Mucosa of descending colon (tissue), 3 donors: ENCODE measurements at regions not wholly inside any gene's neighbourhood (a gene's known extent, or its start where the extent isn't known, plus 50 kb on each side); places are given as distances from the start of the nearest gene placed in this dataset.

Experiments
- ATAC-seq: fragments of 200-7000 bp; cut with Tn5 transposase; one replicate; pipeline ENCODE4 v1.9.1; 2020; ENCODE audit warnings: mild to moderate bottlenecking, moderate library complexity
- DNase-seq, 3 donors: peaks; one replicate each; pipeline ENCODE4 v3.0.0-alpha.2; 2020
- H3K36me3 ChIP-seq: fragments of 200-600 bp; one replicate; pipeline ENCODE4 v1.8.0; 2021; ENCODE audit warnings: low read depth, mild to moderate bottlenecking
- H3K4me1 ChIP-seq: fragments of 200-600 bp; one replicate; pipeline ENCODE4 v1.8.0; 2021; ENCODE audit warnings: low read depth, mild to moderate bottlenecking
- H3K4me3 ChIP-seq: fragments of 200-600 bp; one replicate; pipeline ENCODE4 v1.8.0; 2021; ENCODE audit warnings: mild to moderate bottlenecking
- H3K9me3 ChIP-seq: fragments of 200-600 bp; one replicate; pipeline ENCODE4 v1.8.0; 2021; ENCODE audit warnings: mild to moderate bottlenecking
- intact Hi-C, 2 donors: fragments of 100-400 bp; cut with DNase I in 1 of 2; cut with micrococcal nuclease in 1 of 2; formaldehyde crosslinking; loops; one replicate each; pipeline versions ENCODE4 v1.11.0 to v1.11.1; 2022; cut with DNase I, micrococcal nuclease
- TF ChIP-seq, protein P1 (sequence below): fragments of 200-600 bp; IDR thresholded peaks from one replicate; pipeline ENCODE4 v1.8.0; 2022; ENCODE audit warnings: antibody characterized with exemption, mild to moderate bottlenecking
- donor health status: DM: no; HTN: no; CAD: no; lungs with moderate emphysema.
- donor health status: DM: no; HTN: no; CAD: no.
- donor health status: DM: no; HTN: yes; CAD: no.

GRCh38 chr1:58287894-58288623, 258.5 kb downstream of the OMA1 start:
- intact Hi-C loops = no loop called here
- TF ChIP-seq, protein P1, sequence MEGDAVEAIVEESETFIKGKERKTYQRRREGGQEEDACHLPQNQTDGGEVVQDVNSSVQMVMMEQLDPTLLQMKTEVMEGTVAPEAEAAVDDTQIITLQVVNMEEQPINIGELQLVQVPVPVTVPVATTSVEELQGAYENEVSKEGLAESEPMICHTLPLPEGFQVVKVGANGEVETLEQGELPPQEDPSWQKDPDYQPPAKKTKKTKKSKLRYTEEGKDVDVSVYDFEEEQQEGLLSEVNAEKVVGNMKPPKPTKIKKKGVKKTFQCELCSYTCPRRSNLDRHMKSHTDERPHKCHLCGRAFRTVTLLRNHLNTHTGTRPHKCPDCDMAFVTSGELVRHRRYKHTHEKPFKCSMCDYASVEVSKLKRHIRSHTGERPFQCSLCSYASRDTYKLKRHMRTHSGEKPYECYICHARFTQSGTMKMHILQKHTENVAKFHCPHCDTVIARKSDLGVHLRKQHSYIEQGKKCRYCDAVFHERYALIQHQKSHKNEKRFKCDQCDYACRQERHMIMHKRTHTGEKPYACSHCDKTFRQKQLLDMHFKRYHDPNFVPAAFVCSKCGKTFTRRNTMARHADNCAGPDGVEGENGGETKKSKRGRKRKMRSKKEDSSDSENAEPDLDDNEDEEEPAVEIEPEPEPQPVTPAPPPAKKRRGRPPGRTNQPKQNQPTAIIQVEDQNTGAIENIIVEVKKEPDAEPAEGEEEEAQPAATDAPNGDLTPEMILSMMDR = no peak
- DNase-seq = no peak

DNA sequence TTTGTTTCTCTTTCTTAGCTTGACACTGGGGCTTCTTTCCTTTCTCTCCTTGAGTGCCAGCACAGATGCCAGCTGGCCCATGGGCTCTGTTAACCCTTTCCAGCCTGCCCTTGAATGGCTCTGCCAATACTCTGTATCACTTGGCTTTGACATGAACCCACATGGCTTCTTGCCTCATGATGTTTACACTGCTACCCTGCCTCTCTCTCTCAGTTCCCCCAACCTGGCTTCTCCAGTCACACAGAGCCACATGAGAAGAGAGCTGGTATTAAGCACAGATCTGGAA, 262.4 kb downstream of the OMA1 start:
- ATAC-seq = no peak

More at GRCh38 chr1:58287894-58288623, 258.5 kb downstream of the OMA1 start:
- Histone ChIP-seq H3K36me3 (no peaks in the 10 kb centered on the region), H3K4me1 (no peaks in the 10 kb centered on the region), H3K9me3 (no peaks in the 10 kb centered on the region), H3K4me3 (no peak overlapping the region)
- no peak for ATAC-seq

DNA sequence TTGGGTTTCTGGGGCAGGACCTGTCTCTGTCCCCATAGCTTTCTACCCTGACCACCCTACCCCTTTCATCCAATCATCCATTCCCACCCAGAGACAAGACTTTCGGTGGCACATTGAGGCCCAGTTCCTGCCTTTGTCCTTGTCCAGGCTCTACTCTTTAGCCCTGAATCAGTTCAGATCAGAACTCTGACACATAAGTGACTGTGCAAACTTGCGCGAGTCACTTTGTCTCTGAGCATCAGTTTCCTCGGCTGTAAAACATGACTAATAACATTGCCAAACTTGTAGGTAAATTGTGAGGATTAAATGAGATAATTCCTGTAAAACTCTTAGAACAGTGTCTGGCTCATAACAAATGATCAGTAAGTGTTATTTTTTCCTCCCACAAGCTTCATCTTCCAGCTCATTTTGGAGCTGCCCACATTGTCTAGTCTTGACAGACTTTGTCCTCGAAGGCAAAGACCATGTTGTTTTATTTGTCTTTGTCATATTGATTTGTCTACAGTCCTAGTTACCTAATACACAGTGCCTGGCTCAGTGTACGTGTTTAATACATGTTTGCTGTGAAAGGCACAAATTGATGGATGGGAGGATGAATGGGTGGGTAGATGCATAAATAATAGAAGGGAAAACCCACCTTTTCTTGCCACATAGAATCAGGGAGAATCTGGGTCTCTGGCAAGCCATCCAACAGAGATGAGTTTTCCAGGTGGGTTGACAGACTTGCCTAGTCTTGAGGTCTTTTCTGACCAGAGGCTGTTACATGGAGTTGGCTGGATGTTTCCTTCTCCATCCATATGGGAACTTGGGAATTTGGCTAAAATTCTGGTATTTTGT, 262.9 kb downstream of the OMA1 start:
- no peak for ATAC-seq
- no peaks in the 10 kb centered on the region for H3K4me1 ChIP-seq
- no peaks in the 10 kb centered on the region for H3K36me3 ChIP-seq
- intact Hi-C loops = no loop called here
- no peaks in the 10 kb centered on the region for H3K9me3 ChIP-seq
- no peak for DNase-seq
- no peak overlapping the region for H3K4me3 ChIP-seq
- TF ChIP-seq, protein P1 = no peak

More for the DNA sequence above, 262.4 kb downstream of the OMA1 start:
- no peak for DNase-seq
- H3K4me3 ChIP-seq = no peak overlapping the region
- TF ChIP-seq, protein P1 = no peak
- no peaks in the 10 kb centered on the region for H3K36me3 ChIP-seq
- H3K4me1 ChIP-seq = no peaks in the 10 kb centered on the region
- H3K9me3 ChIP-seq = no peaks in the 10 kb centered on the region
- intact Hi-C loops = no loop called here

- no peaks in the 10 kb centered on the region for H3K36me3 ChIP-seq
- no peak for ATAC-seq
Measured at GRCh38 chr1:58282623-58283387, 263.7 kb downstream of the OMA1 start.

DNA sequence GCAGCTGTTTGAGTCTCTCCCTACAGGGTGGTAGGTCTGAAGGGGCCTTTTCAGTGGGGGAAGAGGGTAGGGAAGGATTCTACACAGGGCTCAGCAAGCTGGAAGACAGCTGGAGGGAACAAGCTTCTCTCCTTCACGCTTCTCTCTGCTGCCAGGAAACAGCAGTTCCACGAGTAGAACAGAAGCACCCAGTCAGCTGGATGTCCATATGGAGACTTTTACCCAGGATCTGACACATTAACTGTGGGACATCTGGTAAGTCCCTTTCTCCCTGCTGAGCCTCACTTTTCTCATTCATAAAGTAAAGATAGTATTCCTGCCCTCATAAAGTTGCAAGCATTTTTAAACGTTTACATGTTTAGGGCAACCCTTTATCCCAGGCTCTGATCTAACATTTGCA, 280.3 kb downstream of the OMA1 start:
- H3K4me3 ChIP-seq = no peak overlapping the region
- H3K36me3 ChIP-seq = no peaks in the 10 kb centered on the region
- no peaks in the 10 kb centered on the region for H3K9me3 ChIP-seq
- no peaks in the 10 kb centered on the region for H3K4me1 ChIP-seq
- TF ChIP-seq, protein P1 = no peak
- DNase-seq = no peak
- ATAC-seq = no peak
- intact Hi-C loops = no loop called here

More at GRCh38 chr1:58282623-58283387, 263.7 kb downstream of the OMA1 start:
- DNase-seq = no peak
- TF ChIP-seq, protein P1 = no peak
- intact Hi-C loops = no loop called here
- no peaks in the 10 kb centered on the region for H3K4me1 ChIP-seq
- H3K9me3 ChIP-seq = no peaks in the 10 kb centered on the region
- H3K4me3 ChIP-seq = no peak overlapping the region
